Ovary (tissue), 3 donors: ENCODE measurements at regions not wholly inside any gene's neighbourhood (a gene's known extent, or its start where the extent isn't known, plus 50 kb on each side); places are given as distances from the start of the nearest gene placed in this dataset.

Experiments
- POLR2A ChIP-seq: fragments of 450-650 bp; IDR thresholded peaks from one replicate; pipeline ENCODE4 v1.6.1; 2017; ENCODE audit warnings: antibody characterized with exemption, mild to moderate bottlenecking, moderate library complexity
- TF ChIP-seq, protein P1 (sequence below), 3 donors: fragments of 450-650 bp in 2 of 3; fragments of 200-600 bp in 1 of 3; IDR thresholded peaks; one replicate each; pipeline versions ENCODE4 v1.5.1 to v1.8.0; 2016 to 2022; ENCODE audit warnings: antibody characterized with exemption in 3 of 3, mild to moderate bottlenecking in 1 of 3
- donor health status: DM: no; HTN: no; CAD: no.

DNA sequence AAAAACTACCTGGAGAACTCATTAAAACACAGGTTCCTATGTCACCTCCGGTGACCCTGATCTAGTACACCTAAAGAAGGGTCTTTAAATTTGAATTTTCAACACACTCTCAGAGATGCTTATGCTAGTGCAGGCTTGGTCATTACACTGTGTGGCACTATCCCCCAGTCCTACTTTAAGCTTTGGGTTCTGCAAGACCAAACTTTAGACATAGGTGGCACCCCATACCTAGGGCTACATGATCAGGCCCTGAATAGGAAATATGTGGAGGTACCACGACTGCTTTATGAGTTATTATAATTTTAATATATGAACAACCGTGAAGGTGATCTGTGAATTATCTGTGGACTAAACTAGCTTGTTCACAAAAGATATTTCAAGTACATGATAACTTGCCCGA lies 201.3 kb upstream of the OR13F1 start:
- TF ChIP-seq, protein P1, sequence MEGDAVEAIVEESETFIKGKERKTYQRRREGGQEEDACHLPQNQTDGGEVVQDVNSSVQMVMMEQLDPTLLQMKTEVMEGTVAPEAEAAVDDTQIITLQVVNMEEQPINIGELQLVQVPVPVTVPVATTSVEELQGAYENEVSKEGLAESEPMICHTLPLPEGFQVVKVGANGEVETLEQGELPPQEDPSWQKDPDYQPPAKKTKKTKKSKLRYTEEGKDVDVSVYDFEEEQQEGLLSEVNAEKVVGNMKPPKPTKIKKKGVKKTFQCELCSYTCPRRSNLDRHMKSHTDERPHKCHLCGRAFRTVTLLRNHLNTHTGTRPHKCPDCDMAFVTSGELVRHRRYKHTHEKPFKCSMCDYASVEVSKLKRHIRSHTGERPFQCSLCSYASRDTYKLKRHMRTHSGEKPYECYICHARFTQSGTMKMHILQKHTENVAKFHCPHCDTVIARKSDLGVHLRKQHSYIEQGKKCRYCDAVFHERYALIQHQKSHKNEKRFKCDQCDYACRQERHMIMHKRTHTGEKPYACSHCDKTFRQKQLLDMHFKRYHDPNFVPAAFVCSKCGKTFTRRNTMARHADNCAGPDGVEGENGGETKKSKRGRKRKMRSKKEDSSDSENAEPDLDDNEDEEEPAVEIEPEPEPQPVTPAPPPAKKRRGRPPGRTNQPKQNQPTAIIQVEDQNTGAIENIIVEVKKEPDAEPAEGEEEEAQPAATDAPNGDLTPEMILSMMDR (IDR thresholded peaks at IDR 0.05): no peak
- TF ChIP-seq POLR2A: no peak
